ENCODE measurements at regions not wholly inside any gene's neighbourhood (a gene's known extent, or its start where the extent isn't known, plus 50 kb on each side); places are given as distances from the start of the nearest gene placed in this dataset.
A peak's percentile ranks its signal among the peaks of the same experiment; 100 is the strongest.

DNA sequence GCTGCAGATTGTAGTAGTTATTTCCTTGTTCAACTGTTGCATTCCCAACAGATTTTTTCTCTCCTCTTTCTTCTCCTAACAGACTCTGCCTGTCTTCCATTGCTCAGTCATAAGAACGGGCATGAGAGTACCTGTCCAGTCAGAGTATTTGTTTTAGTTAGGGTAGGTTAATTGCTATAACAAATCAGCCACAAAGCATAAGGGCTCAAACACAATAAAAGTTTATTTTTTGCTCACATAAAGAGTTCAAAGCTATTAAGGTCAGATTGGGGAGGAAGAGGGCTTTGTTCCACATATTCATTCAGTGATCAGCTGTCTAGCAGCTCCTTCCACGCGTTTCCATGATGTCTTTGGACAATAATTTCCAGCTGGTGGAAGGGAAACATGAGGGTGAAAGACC lies 92.8 kb upstream of the PLXNC1 start:
- H3K27ac ChIP-seq = no peak overlapping the region
- TF ChIP-seq ZFX (IDR thresholded peaks at IDR 0.05) (no peak), CTCF (conservative IDR thresholded peaks at IDR 0.05) (no peak)

DNA sequence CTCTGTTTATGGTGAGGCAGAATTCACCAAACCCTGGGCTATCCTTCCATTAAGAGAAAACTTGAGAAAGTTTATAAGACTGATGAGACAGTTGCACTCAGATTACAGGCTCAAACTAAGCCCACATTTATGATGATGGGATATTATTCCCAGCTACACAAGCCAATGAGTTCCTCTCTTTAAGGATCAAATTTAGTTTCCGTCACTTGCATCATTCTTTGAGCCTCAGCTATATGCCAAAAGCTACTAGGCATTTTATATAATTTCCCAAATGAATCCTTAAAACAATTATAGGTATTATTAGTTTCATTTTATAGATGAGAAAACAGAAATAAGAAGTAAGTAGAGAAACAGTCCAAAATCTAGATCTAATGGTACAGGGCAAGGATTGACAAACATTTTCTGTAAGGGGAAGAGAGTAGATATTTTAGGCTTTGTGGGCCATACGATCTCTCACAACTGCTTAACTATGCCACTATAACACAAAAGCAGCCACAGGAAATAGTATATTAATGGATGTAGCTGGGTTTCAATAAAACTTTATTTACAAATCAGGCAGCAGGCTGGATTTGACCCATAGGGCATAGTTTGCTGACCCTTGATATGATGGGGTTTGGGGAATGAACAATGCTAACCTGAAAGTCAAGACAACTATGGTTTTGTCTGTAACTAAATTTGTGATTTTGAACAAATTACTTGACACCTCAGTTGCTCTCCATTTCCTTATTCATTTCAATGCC lies 91.8 kb upstream of the PLXNC1 start:
- TF ChIP-seq ZFX (IDR thresholded peaks at IDR 0.05) = no peak
- TF ChIP-seq CTCF (conservative IDR thresholded peaks at IDR 0.05) = no peak
- H3K27ac ChIP-seq = no peak overlapping the region; the same call in 1 of the 2 replicates

DNA sequence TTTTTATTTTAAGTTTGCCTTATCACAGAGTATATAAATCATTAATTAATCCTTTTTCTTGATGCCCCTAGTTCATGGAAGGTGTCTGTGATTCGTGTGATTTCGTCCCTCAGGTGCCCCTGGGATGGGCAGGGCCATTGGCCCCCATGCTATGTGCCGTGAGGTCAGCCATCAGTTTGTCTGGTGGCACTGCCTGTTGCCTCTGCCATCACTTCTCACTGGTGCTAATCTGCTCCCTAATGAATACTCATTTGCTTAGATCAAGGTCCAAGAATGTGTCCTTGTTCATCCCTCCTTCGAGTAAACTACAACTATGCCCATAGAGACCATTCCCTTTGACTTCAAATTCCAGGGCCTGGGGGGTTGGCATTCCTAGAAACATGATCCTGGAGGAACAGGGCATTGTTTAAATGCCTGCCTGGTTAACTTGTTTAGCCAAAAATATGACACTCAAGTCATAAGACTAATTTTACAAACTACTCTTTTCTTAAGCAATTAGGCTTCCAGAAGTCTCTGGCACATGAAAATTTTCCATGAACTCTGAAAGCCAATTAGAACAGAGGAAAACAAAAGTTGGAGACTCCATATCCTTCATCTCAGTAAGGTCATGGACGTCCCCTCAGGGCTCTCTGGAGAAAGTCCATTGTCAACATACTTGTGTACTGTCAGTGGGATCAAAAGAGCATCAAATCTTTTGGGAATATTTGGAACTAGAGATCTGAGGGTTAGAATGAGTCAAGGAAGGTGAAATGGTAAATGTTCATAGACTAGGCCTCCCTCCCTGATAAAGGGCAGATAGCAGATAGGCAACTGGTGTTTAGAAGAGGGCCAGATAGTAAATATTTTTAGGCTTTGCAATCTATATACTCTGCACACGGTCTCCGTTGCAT lies 90.9 kb upstream of the PLXNC1 start:
- no peak for TF ChIP-seq CTCF (conservative IDR thresholded peaks at IDR 0.05)
- TF ChIP-seq ZFX (IDR thresholded peaks at IDR 0.05) = no peak
- H3K27ac ChIP-seq = peak overlapping the region; percentile 61

DNA sequence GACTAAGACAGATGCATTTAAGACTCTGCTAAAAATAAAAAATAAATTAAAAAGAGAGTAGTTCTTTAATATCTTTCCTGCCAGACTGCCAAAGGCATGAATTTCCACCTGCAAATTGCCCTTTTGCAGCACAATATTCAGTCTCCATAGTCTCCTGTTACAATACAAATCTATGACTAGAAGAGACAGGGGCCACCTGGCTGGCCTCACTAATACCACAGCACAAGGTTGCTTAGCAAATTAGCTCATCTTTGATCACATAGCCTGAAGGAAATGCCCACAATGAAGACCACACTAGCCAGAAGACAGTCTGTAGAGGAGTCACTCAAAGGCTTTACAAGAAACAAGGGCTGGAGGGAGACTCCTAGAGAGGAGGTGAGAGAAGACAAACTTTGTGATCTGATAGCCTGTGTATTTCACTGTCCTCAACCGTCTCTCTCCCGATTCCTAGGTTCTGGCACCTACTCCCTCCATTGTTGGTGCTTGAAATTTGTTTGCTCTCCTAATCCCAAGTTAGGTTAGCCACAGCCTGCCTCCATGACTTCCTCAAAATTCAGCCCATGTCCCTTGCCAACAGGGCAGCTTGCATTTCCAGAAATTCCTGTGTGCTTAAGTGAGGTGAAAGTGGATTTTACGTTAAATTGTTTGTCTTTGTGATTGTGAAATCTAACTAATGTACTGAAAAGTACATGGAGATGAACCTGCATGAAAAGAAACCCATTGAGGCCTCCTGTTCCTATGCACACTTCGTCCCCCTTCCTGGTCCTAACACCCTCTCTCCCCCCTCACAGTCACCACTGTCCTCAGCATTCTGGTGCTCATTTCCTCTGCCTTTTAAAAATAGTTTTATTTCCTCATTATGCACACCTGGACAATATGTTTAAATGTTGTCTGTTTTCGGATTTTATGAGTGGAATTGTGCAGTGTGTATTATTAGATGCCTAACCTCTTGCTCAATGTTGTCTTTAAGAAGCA lies 88.7 kb upstream of the PLXNC1 start:
- H3K27ac ChIP-seq = peak overlapping the region; percentile 76; the same call in 1 of the 2 replicates
- TF ChIP-seq ZFX (IDR thresholded peaks at IDR 0.05) = no peak
- no peak for TF ChIP-seq CTCF (conservative IDR thresholded peaks at IDR 0.05)

GRCh38 chr12:94062194-94062593 lies 86.2 kb upstream of the PLXNC1 start:
- no peak overlapping the region for H3K27ac ChIP-seq
- TF ChIP-seq CTCF (conservative IDR thresholded peaks at IDR 0.05) (no peak), ZFX (IDR thresholded peaks at IDR 0.05) (no peak)

- H3K27ac ChIP-seq = no peak overlapping the region
- TF ChIP-seq ZFX (IDR thresholded peaks at IDR 0.05) = no peak
- no peak for TF ChIP-seq CTCF (conservative IDR thresholded peaks at IDR 0.05)
Measured at GRCh38 chr12:94062796-94063635, 85.4 kb upstream of the PLXNC1 start.

Data from C4-2B (cell line).